H1 (cell line): ENCODE measurements at regions not wholly inside any gene's neighbourhood (a gene's known extent, or its start where the extent isn't known, plus 50 kb on each side); places are given as distances from the start of the nearest gene placed in this dataset.

Experiments used
- CTCF ChIA-PET: fragments of 300-600 bp; sonication (Branson Sonifier 250); formaldehyde crosslinking; loops from one replicate; lab custom pipeline; 2021; ENCODE audit not compliant: partially characterized antibody; lab: Charles Lee
- POLR2A ChIA-PET: fragments of 300-600 bp; sonication (Branson Sonifier 250); formaldehyde crosslinking; loops from one replicate; lab custom pipeline; 2021; ENCODE audit warnings: inconsistent platforms; ENCODE audit not compliant: partially characterized antibody; lab: Charles Lee
- DNase-seq, 2 experiments: peaks; one replicate each; pipeline versions ENCODE4 v3.0.0 to v3.0.0-alpha.2; 2010 to 2022; ENCODE audit warnings: low spot score in 2 of 2, low read depth in 1 of 2, mixed read lengths in 1 of 2
- FAIRE-seq: peaks from 2 replicates; lab custom pipeline; 2011; peaks lifted over from hg19 to GRCh38; lab: Jason Lieb, UNC
- H2AFZ ChIP-seq: 2 replicates; pipeline ENCODE4 v1.8.1; 2012; ENCODE audit warnings: low read length, inconsistent platforms
- H2AK5ac ChIP-seq: 2 replicates; pipeline ENCODE4 v1.6.1; 2013; ENCODE audit warnings: low read depth, low read length
- H2BK120ac ChIP-seq: replicated peaks from 2 replicates; pipeline ENCODE3; 2013; ENCODE audit warnings: low read depth, low read length, inconsistent platforms
- H2BK12ac ChIP-seq: 2 replicates; pipeline ENCODE4 v1.6.1; 2013; ENCODE audit warnings: low read depth, low read length
- H2BK15ac ChIP-seq: 2 replicates; pipeline ENCODE4 v1.6.1; 2013; ENCODE audit warnings: low read length
- H2BK20ac ChIP-seq: 2 replicates; pipeline ENCODE4 v1.6.1; 2013; ENCODE audit warnings: low read length
- H2BK5ac ChIP-seq: 2 replicates; pipeline ENCODE4 v1.6.1; 2013; ENCODE audit warnings: low read depth, low read length
- H3K14ac ChIP-seq: 2 replicates; pipeline ENCODE4 v1.6.1; 2013; ENCODE audit warnings: inconsistent platforms; ENCODE audit not compliant: insufficient read length
- H3K18ac ChIP-seq: 2 replicates; pipeline ENCODE4 v1.6.1; 2013; ENCODE audit warnings: low read length; ENCODE audit errors: extremely low read depth
- H3K23ac ChIP-seq: 2 replicates; pipeline ENCODE4 v1.6.1; 2013; ENCODE audit warnings: inconsistent platforms; ENCODE audit not compliant: insufficient read length
- H3K23me2 ChIP-seq: 2 replicates; pipeline ENCODE4 v1.6.1; 2013; ENCODE audit warnings: low read depth, low read length
- H3K27ac ChIP-seq: 2 replicates; pipeline ENCODE4 v1.6.1; 2011; ENCODE audit warnings: low read depth, low read length, inconsistent platforms
- H3K27me3 ChIP-seq, 4 experiments: replicated peaks in 1 of 4; 1 replicate in 1 of 4; 2 replicates in 3 of 4; pipeline versions ENCODE4 v1.6.1 to v1.8.1; 2011 to 2013; ENCODE audit warnings: low read length in 3 of 4, mild to moderate bottlenecking in 3 of 4, inconsistent platforms in 2 of 4, mixed read lengths in 2 of 4, moderate library complexity in 1 of 4; ENCODE audit not compliant: control insufficient read depth in 3 of 4, insufficient read depth in 3 of 4; ENCODE audit errors: extremely low read depth in 1 of 4
- H3K36me3 ChIP-seq, 4 experiments: 2 replicates each; pipeline versions ENCODE4 v1.6.1 to v1.8.1; 2011 to 2013; ENCODE audit warnings: mild to moderate bottlenecking in 4 of 4, low read length in 3 of 4, moderate library complexity in 2 of 4, control low read depth in 1 of 4, inconsistent platforms in 1 of 4; ENCODE audit not compliant: insufficient read depth in 4 of 4, control insufficient read depth in 2 of 4
- H3K4ac ChIP-seq: replicated peaks from 2 replicates; pipeline ENCODE3; 2013; ENCODE audit warnings: low read length, low read depth, mixed read lengths, inconsistent platforms; ENCODE audit not compliant: insufficient read length
- H3K4me1 ChIP-seq, 4 experiments: replicated peaks in 1 of 4; 1 replicate in 1 of 4; 2 replicates in 3 of 4; pipeline versions ENCODE4 v1.6.1 to v1.8.1; 2011 to 2013; ENCODE audit warnings: low read length in 3 of 4, inconsistent platforms in 2 of 4, mixed read lengths in 1 of 4; ENCODE audit not compliant: insufficient read depth in 4 of 4, control insufficient read depth in 3 of 4
- H3K4me2 ChIP-seq, 2 experiments: 2 replicates each; pipeline versions ENCODE4 v1.6.1 to v1.8.1; 2011 to 2013; ENCODE audit warnings: low read depth in 2 of 2, low read length in 2 of 2, control low read depth in 1 of 2, inconsistent platforms in 1 of 2, mild to moderate bottlenecking in 1 of 2; ENCODE audit not compliant: insufficient read depth in 1 of 2
- H3K4me3 ChIP-seq, 4 experiments: fragments of 200-600, 300-600 bp in 1 of 4; sonication (generic), shearing (Covaris generic), sonication (Bioruptor Twin) in 1 of 4; 2 replicates each; pipeline versions ENCODE4 v1.5.1 to v1.8.1; 2011 to 2016; ENCODE audit warnings: low read length in 4 of 4, low read depth in 3 of 4, control low read depth in 2 of 4, inconsistent platforms in 2 of 4, mild to moderate bottlenecking in 2 of 4, mixed read lengths in 1 of 4, moderate library complexity in 1 of 4; ENCODE audit not compliant: insufficient read depth in 2 of 4; ENCODE audit errors: extremely low read depth in 1 of 4
- H3K56ac ChIP-seq: replicated peaks from 2 replicates; pipeline ENCODE3; 2013; ENCODE audit warnings: low read depth, mild to moderate bottlenecking, mixed read lengths, low read length, inconsistent platforms; ENCODE audit not compliant: insufficient read length
- H3K79me1 ChIP-seq: 2 replicates; pipeline ENCODE4 v1.6.1; 2013; ENCODE audit warnings: low read depth, low read length, control low read depth
- H3K79me2 ChIP-seq, 2 experiments: 2 replicates each; pipeline versions ENCODE4 v1.6.1 to v1.8.1; 2012 to 2013; ENCODE audit warnings: low read length in 2 of 2, mild to moderate bottlenecking in 2 of 2, inconsistent platforms in 1 of 2; ENCODE audit not compliant: insufficient read depth in 2 of 2, control insufficient read depth in 1 of 2
- H3K9ac ChIP-seq, 4 experiments: replicated peaks in 1 of 4; 1 replicate in 1 of 4; 2 replicates in 3 of 4; pipeline versions ENCODE4 v1.6.1 to v1.8.1; 2011 to 2013; ENCODE audit warnings: low read depth in 3 of 4, low read length in 3 of 4, control low read depth in 2 of 4, mild to moderate bottlenecking in 2 of 4, moderate library complexity in 2 of 4, inconsistent platforms in 1 of 4; ENCODE audit errors: extremely low read depth in 1 of 4
- H3K9me3 ChIP-seq, 2 experiments: 2 replicates each; pipeline versions ENCODE4 v1.6.1 to v1.8.1; 2012 to 2013; ENCODE audit warnings: mild to moderate bottlenecking in 2 of 2, moderate library complexity in 2 of 2, control low read depth in 1 of 2, inconsistent platforms in 1 of 2, low read depth in 1 of 2, low read length in 1 of 2, mixed read lengths in 1 of 2; ENCODE audit not compliant: insufficient read depth in 2 of 2
- H4K20me1 ChIP-seq, 2 experiments: replicated peaks in 1 of 2; 2 replicates each; pipeline versions ENCODE3 to v1.8.1; 2011 to 2013; ENCODE audit warnings: inconsistent platforms in 2 of 2, low read length in 2 of 2, mild to moderate bottlenecking in 1 of 2; ENCODE audit not compliant: insufficient read depth in 2 of 2, control insufficient read depth in 1 of 2
- H4K5ac ChIP-seq: 2 replicates; pipeline ENCODE4 v1.6.1; 2013; ENCODE audit warnings: low read length, low read depth, mixed read lengths, inconsistent platforms; ENCODE audit not compliant: insufficient read length
- H4K8ac ChIP-seq: 2 replicates; pipeline ENCODE4 v1.8.0; 2013; ENCODE audit warnings: mild to moderate bottlenecking, moderate library complexity, low read length, inconsistent platforms; ENCODE audit not compliant: insufficient read depth; ENCODE audit errors: extremely low read depth
- H4K91ac ChIP-seq: replicated peaks from 2 replicates; pipeline ENCODE3; 2013; ENCODE audit warnings: low read length, mixed read lengths, inconsistent platforms; ENCODE audit not compliant: insufficient read length
- ATF3 ChIP-seq: IDR thresholded peaks from 2 replicates; pipeline ENCODE4 v1.6.1; 2011; ENCODE audit warnings: low read depth, mild to moderate bottlenecking, low read length; ENCODE audit not compliant: insufficient read depth
- BRCA1 ChIP-seq: IDR thresholded peaks from 2 replicates; pipeline ENCODE4 v1.6.1; 2012; ENCODE audit warnings: low read depth, low read length, improper control_type of control experiment
- EZH2 ChIP-seq: fragments of 200-600 bp; sonication (generic); IDR thresholded peaks from 2 replicates; pipeline ENCODE4 v1.7.1; 2012; ENCODE audit warnings: low read depth, mild to moderate bottlenecking, moderate library complexity, low read length, inconsistent platforms; ENCODE audit not compliant: severe bottlenecking
- FOSL1 ChIP-seq: IDR thresholded peaks from 2 replicates; pipeline ENCODE4 v1.6.1; 2011; ENCODE audit warnings: mild to moderate bottlenecking, low read depth, low read length, moderate library complexity; ENCODE audit not compliant: insufficient read depth
- RFX5 ChIP-seq: IDR thresholded peaks from 2 replicates; pipeline ENCODE4 v1.6.1; 2011; ENCODE audit warnings: low read depth, low read length, improper control_type of control experiment, borderline replicate concordance
- SP1 ChIP-seq: IDR thresholded peaks from 2 replicates; pipeline ENCODE4 v1.6.1; 2011; ENCODE audit warnings: low read depth, low read length
- TEAD4 ChIP-seq: IDR thresholded peaks from 2 replicates; pipeline ENCODE4 v1.6.1; 2012; ENCODE audit warnings: low read depth, low read length, inconsistent platforms, mixed read lengths
- WGBS, 2 experiments: shearing (Covaris generic) in 1 of 2; methylation state at CpG; one replicate each; pipeline versions ENCODE4 v1.1.6 to v1.1.7; 2013 to 2015; ENCODE audit warnings: low lambda C conversion rate in 2 of 2, mixed read lengths in 2 of 2, inconsistent platforms in 1 of 2, low coverage in 1 of 2, missing lambda C conversion rate in 1 of 2; ENCODE audit not compliant: insufficient replicate concordance in 2 of 2, insufficient coverage in 1 of 2, insufficient read length in 1 of 2; ENCODE audit errors: extremely low coverage in 1 of 2, missing lambda C conversion rate in 1 of 2; 5-methylcytosine and 5-hydroxymethylcytosine counted together

- H4K5ac ChIP-seq: no peak overlapping the region
- CTCF ChIA-PET: interaction anchor here (0.7 kb wide), 1 partner anchor 10 kb away, joined by 4 read pairs; no protein-coding TSS in a partner anchor
- TF ChIP-seq EZH2 (no peak), FOSL1 (no peak), SP1 (no peak), RFX5 (no peak), TEAD4 (no peak), ATF3 (no peak), BRCA1 (no peak)
Measured at GRCh38 chr1:90486134-90486824, 230.8 kb downstream of the BARHL2 start.

More at GRCh38 chr1:90486134-90486824, 230.8 kb downstream of the BARHL2 start:
- Histone ChIP-seq H3K27me3 (no peaks in the 10 kb centered on the region), H2AK5ac (no peak overlapping the region), H4K91ac (no peak overlapping the region), H2BK5ac (no peak overlapping the region), H3K23me2 (no peaks in the 10 kb centered on the region), H3K79me1 (no peaks in the 10 kb centered on the region), H3K27ac (no peak overlapping the region), H3K4me1 (no peaks in the 10 kb centered on the region), H3K4me2 (no peak overlapping the region), H3K9me3 (no peaks in the 10 kb centered on the region), H4K20me1 (no peaks in the 10 kb centered on the region), H3K4ac (no peak overlapping the region), H3K9ac (no peak overlapping the region), H4K8ac (no peak overlapping the region), H2BK120ac (no peak overlapping the region), H3K18ac (no peak overlapping the region), H2BK15ac (no peak overlapping the region), H3K36me3 (no peaks in the 10 kb centered on the region), H2AFZ (no peak overlapping the region), H3K79me2 (no peaks in the 10 kb centered on the region), H3K23ac (no peak overlapping the region), H2BK20ac (no peak overlapping the region), H3K56ac (no peak overlapping the region), H3K14ac (no peak overlapping the region), H2BK12ac (no peak overlapping the region), H3K4me3 (no peak overlapping the region)
- no peak for FAIRE-seq
- POLR2A ChIA-PET: interaction anchor here (0.9 kb wide), 1 partner anchor 27 kb away, joined by 3 read pairs; no protein-coding TSS in a partner anchor
- WGBS, 2 experiments: 80% methylated on average over 1 of the region's 1 CpG; no CpG with 5 or more reads in 1 of the 2 experiments
- DNase-seq: no peak
